ENCODE measurements at regions not wholly inside any gene's neighbourhood (a gene's known extent, or its start where the extent isn't known, plus 50 kb on each side); places are given as distances from the start of the nearest gene placed in this dataset.
"Not testable (repeated sequence)": the region's sequence is repeated elsewhere in the genome, so short reads cannot be mapped to it uniquely, and the experiment has no call there.

DNA sequence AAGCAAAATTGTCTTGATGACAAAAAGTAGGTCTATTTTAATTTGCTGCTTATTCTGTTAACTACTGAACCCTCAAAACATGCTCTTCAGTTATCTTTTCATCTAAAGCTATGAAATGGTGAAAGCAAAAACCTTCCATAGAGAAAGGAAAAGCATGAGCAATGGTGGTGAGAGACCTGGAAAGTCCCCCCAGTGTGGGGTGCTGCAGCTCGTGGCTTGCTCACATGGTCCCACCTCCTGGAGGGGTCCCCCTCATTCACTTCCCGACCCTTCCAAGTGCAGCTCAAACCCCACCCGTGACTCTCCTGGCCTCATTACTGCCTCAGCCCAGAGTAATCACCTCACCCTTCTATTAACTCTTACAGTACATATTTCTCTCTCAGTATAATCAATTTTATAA is 301.8 kb upstream of the HNRNPA3 start:
- Histone ChIP-seq H3K4me1 (ENCODE audit: control insufficient read depth, insufficient read depth, low read length, unreplicated experiment) (no peaks in the 10 kb centered on the region), H3K36me3 (ENCODE audit: insufficient read depth, low read length) (no peaks in the 10 kb centered on the region), H3K4me3 (ENCODE audit: low read depth, low read length) (no peak overlapping the region), H3K27ac (ENCODE audit: low read depth, low read length) (no peak overlapping the region), H3K27me3 (ENCODE audit: insufficient read depth, low read length) (peaks cover 39% of the 10 kb centered on the region), H3K79me2 (ENCODE audit: control insufficient read depth, insufficient read depth, low read length, unreplicated experiment) (no peaks in the 10 kb centered on the region), H2AFZ (ENCODE audit: low read length, unreplicated experiment) (no peak overlapping the region)

DNA sequence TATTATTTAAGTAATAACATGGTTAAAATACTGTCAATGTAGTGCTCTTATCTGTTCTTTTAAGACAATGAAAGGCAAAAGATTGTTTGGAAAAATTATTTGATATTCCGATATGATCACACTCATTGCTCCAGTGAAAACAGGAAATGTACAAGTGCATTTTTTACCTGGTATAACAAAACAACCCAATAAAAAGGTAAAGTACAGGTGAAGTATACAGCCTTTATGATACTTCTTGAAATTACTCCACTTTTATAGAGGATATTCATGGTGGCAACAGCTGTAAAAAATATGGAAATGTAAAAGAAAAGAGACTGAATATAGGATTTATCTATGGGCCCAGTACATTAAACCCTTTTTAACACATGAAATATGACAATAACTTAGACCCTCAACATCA is 298.6 kb upstream of the HNRNPA3 start:
- H3K79me2 ChIP-seq (ENCODE audit: control insufficient read depth, insufficient read depth, low read length, unreplicated experiment): no peaks in the 10 kb centered on the region

DNA sequence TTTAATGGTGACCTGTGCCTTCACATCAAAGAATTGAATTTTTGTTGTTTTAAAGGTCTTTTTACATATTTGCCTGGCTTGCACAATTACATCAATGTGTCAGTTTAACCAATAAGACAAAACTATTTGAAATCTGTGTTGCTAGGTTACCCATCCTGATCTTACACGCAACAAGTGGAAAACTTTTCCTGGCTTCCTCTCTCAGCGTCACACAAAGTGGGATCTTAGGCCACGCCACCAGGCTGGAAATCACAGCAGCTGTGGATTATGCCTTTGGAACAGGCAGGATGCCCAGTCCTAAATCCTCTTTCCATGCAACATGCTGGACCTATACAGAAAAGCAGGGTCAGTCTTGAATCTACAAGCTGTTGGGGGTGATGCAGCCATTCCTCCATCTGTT is 298.2 kb upstream of the HNRNPA3 start:
- Histone ChIP-seq H3K4me3 (ENCODE audit: low read depth, low read length) (no peak overlapping the region), H3K27ac (ENCODE audit: low read depth, low read length) (no peak overlapping the region), H3K27me3 (ENCODE audit: insufficient read depth, low read length) (peaks cover 19% of the 10 kb centered on the region), H2AFZ (ENCODE audit: low read length, unreplicated experiment) (no peak overlapping the region), H3K36me3 (ENCODE audit: insufficient read depth, low read length) (no peaks in the 10 kb centered on the region), H3K79me2 (ENCODE audit: control insufficient read depth, insufficient read depth, low read length, unreplicated experiment) (no peaks in the 10 kb centered on the region), H3K4me1 (ENCODE audit: control insufficient read depth, insufficient read depth, low read length, unreplicated experiment) (no peaks in the 10 kb centered on the region)

More for the DNA sequence above, 298.6 kb upstream of the HNRNPA3 start:
- H3K4me1 ChIP-seq (ENCODE audit: control insufficient read depth, insufficient read depth, low read length, unreplicated experiment): no peaks in the 10 kb centered on the region
- no peak overlapping the region for H2AFZ ChIP-seq (ENCODE audit: low read length, unreplicated experiment)
- H3K4me3 ChIP-seq (ENCODE audit: low read depth, low read length): no peak overlapping the region
- no peaks in the 10 kb centered on the region for H3K36me3 ChIP-seq (ENCODE audit: insufficient read depth, low read length)
- H3K27me3 ChIP-seq (ENCODE audit: insufficient read depth, low read length): peaks cover 23% of the 10 kb centered on the region
- no peak overlapping the region for H3K27ac ChIP-seq (ENCODE audit: low read depth, low read length)

DNA sequence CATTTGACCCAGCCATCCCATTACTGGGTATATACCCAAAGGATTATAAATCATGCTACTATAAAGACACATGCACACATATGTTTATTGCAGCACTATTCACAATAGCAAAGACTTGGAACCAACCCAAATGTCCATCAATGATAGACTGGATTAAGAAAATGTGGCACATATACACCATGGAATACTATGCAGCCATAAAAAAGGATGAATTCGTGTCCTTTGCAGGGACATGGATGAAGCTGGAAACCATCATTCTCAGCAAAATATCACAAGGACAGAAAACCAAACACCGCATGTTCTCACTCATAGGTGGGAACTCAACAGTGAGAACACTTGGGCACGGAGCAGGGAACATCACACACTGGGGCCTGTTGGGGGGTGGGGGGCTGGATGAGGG is 290.0 kb upstream of the HNRNPA3 start:
- not testable (repeated sequence) for H3K36me3 ChIP-seq (ENCODE audit: insufficient read depth, low read length); H3K27ac ChIP-seq (ENCODE audit: low read depth, low read length); H3K27me3 ChIP-seq (ENCODE audit: insufficient read depth, low read length); H2AFZ ChIP-seq (ENCODE audit: low read length, unreplicated experiment); H3K4me1 ChIP-seq (ENCODE audit: control insufficient read depth, insufficient read depth, low read length, unreplicated experiment); H3K79me2 ChIP-seq (ENCODE audit: control insufficient read depth, insufficient read depth, low read length, unreplicated experiment); H3K4me3 ChIP-seq (ENCODE audit: low read depth, low read length)

DNA sequence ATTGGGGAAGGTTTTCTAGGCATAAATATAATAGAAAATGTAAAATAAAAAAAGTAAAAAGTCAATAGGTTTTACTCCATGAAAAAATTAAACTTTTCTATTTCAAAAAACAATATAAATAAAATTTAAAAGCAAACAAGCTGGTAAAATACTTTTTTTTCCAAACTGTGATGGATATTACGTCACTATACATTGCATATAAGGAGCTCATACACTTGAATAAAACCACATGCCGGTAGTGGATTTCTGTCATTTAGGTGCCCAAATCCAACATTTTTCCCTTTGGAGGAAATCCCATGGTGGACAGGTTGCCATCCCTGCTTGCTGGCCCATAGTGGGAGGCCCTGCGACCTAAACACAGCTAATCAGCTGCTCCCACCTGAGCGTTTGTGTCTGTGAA is 289.4 kb upstream of the HNRNPA3 start:
- H3K36me3 ChIP-seq (ENCODE audit: insufficient read depth, low read length): no peaks in the 10 kb centered on the region
- H3K27me3 ChIP-seq (ENCODE audit: insufficient read depth, low read length): peaks cover 4% of the 10 kb centered on the region; the same call in 1 of the 2 replicates
- H3K79me2 ChIP-seq (ENCODE audit: control insufficient read depth, insufficient read depth, low read length, unreplicated experiment): no peaks in the 10 kb centered on the region
- no peak overlapping the region for H2AFZ ChIP-seq (ENCODE audit: low read length, unreplicated experiment)
- no peak overlapping the region for H3K4me3 ChIP-seq (ENCODE audit: low read depth, low read length)
- no peak overlapping the region for H3K27ac ChIP-seq (ENCODE audit: low read depth, low read length)
- no peaks in the 10 kb centered on the region for H3K4me1 ChIP-seq (ENCODE audit: control insufficient read depth, insufficient read depth, low read length, unreplicated experiment)

DNA sequence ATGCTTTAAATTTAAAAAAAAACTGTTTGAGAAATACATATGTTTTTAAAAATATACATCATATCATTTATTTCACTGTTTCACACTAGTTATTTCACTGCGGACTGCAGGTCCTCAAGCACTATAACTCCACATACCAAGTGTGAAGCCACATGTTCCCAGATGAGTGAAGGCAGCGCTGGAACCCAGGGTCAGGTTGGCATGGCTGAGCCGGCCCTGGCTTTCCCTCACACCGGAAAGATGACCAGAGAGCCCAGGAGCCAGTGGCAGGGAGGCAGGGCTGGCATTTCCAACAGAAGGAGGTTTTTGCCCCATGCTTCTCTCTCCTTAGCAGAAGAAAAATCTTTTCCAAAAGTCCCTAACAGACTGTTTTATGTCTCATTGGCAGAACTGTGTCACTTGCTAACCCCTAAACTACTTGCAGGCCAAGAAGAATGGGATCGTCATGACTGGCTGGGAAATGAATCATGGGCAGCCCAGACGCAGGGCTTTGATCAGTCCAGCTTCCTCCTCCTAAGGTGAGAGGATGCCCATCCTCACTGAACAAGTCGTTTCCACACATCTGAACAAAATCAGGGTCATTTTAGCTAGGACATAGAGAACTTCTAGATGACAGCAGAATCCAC is 287.6 kb upstream of the HNRNPA3 start:
- H3K27ac ChIP-seq (ENCODE audit: low read depth, low read length): no peak overlapping the region
- no peaks in the 10 kb centered on the region for H3K4me1 ChIP-seq (ENCODE audit: control insufficient read depth, insufficient read depth, low read length, unreplicated experiment)
- no peaks in the 10 kb centered on the region for H3K36me3 ChIP-seq (ENCODE audit: insufficient read depth, low read length)
- 0 out of 2 replicates have a peak, but pooled peaks cover 4% of the 10 kb centered on the region for H3K27me3 ChIP-seq (ENCODE audit: insufficient read depth, low read length)
- no peaks in the 10 kb centered on the region for H3K79me2 ChIP-seq (ENCODE audit: control insufficient read depth, insufficient read depth, low read length, unreplicated experiment)
- no peak overlapping the region for H2AFZ ChIP-seq (ENCODE audit: low read length, unreplicated experiment)
- no peak overlapping the region for H3K4me3 ChIP-seq (ENCODE audit: low read depth, low read length)

DNA sequence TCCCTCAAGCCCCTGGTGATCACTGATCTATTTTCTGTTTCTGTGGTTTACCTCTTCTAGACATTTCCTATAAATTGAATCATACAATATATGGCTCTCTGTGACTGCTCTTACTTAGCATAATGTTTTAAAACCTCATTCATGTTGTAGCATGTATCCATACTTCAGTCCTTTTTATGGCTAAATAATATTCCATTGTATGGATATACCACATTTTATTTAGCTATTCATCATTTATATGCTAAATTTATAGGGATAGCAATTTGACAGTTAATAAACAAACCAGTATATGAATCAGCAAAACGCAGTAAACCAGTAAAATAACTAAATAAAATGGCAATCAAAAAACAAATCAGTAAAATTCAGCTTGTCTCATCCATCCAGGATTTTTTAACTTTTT is 286.1 kb upstream of the HNRNPA3 start:
- H3K79me2 ChIP-seq (ENCODE audit: control insufficient read depth, insufficient read depth, low read length, unreplicated experiment): no peaks in the 10 kb centered on the region
- H3K27ac ChIP-seq (ENCODE audit: low read depth, low read length): no peak overlapping the region
- H3K36me3 ChIP-seq (ENCODE audit: insufficient read depth, low read length): no peaks in the 10 kb centered on the region
- no peak overlapping the region for H3K4me3 ChIP-seq (ENCODE audit: low read depth, low read length)
- H3K4me1 ChIP-seq (ENCODE audit: control insufficient read depth, insufficient read depth, low read length, unreplicated experiment): no peaks in the 10 kb centered on the region
- no peaks in the 10 kb centered on the region for H3K27me3 ChIP-seq (ENCODE audit: insufficient read depth, low read length)
- no peak overlapping the region for H2AFZ ChIP-seq (ENCODE audit: low read length, unreplicated experiment)

DNA sequence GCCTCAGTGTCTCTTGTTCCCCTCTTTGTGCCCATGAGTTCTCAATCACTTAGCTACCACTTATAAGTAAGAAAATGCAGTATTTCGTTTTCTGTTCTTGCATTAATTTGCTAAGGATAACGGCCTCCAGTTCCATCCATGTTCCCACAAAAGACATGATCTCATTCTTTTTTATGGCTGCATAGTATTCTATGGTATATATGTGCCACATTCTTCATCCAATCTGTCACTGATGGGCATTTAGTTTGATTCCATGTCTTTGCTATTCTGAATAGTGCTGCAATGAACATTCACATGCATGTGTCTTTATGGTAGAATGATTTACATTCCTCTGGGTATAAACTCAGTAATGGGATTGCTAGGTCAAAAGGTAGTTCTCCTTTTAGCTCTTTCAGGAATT is 283.2 kb upstream of the HNRNPA3 start:
- H3K27me3 ChIP-seq (ENCODE audit: insufficient read depth, low read length); H3K4me3 ChIP-seq (ENCODE audit: low read depth, low read length); H2AFZ ChIP-seq (ENCODE audit: low read length, unreplicated experiment); H3K4me1 ChIP-seq (ENCODE audit: control insufficient read depth, insufficient read depth, low read length, unreplicated experiment); H3K27ac ChIP-seq (ENCODE audit: low read depth, low read length); H3K36me3 ChIP-seq (ENCODE audit: insufficient read depth, low read length); H3K79me2 ChIP-seq (ENCODE audit: control insufficient read depth, insufficient read depth, low read length, unreplicated experiment): not testable (repeated sequence)

DNA sequence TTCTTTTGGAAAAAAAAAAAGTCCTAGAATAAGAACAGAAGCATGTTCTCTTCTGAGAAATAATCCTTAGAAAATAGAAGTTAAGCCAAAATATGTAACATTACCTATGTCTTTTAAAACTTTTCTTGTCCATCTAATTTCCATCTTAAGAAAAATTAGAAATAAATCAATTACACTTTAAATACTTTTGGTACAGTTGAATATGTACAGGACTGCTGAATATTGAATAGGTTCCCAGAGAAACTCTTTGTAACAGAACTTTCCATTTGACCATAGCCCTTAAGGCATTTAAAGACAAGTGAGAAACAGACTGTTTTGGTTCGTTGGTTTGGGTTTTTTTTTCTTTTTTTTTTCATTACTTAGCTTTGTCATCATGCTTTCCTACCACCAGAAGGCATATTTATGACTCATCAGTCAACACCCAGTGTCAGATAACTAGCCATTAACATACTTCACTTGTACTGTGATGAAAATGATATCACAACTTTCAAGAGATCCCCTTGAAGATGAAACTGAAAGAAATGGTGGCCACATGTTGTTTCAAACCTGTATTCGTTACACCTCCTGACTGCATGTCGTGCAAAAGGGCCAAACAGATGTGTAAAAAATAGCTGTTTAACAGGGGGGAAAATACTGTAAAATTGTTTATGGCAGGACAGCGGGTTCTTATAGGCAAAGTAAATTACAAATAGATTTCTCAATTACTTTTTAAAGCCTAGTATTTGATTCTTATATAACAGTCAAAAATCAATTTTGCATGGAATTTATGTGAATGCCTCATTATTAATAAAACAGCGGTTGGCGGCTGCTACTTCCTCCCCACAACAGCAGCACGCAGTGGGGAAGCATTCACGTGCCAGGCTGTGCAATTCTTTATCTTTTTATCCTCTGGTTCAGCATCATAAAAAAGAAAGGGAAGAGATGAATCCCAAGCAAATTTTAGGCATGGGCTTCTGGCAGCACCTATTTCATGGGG is 280.7 kb upstream of the HNRNPA3 start:
- peaks cover 5% of the 10 kb centered on the region for H3K27me3 ChIP-seq (ENCODE audit: insufficient read depth, low read length)
- H2AFZ ChIP-seq (ENCODE audit: low read length, unreplicated experiment): no peak overlapping the region
- no peaks in the 10 kb centered on the region for H3K4me1 ChIP-seq (ENCODE audit: control insufficient read depth, insufficient read depth, low read length, unreplicated experiment)
- no peak overlapping the region; the same call in 1 of the 2 replicates for H3K4me3 ChIP-seq (ENCODE audit: low read depth, low read length)
- no peaks in the 10 kb centered on the region for H3K36me3 ChIP-seq (ENCODE audit: insufficient read depth, low read length)
- H3K79me2 ChIP-seq (ENCODE audit: control insufficient read depth, insufficient read depth, low read length, unreplicated experiment): no peaks in the 10 kb centered on the region
- H3K27ac ChIP-seq (ENCODE audit: low read depth, low read length): no peak overlapping the region

DNA sequence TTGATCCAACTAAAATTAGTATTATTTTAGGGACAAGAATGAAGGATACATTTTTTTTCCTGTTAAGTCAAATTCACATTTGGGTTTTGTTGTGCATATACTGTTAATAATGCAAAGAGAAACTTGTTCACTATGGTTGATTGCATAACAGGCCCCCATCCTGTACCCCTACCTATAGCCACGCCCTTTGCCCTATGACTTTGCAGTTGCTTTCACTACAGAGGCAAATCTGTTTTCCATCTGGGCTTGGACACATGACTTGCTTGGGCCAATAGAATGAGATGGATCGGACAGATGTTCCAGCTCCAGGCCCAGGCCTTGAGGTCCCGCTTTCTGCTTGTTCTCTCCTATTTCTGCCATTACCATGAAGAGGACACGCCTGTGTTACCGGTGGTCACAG is 278.5 kb upstream of the HNRNPA3 start:
- H3K27me3 ChIP-seq (ENCODE audit: insufficient read depth, low read length): peaks cover 11% of the 10 kb centered on the region
- no peak overlapping the region for H3K27ac ChIP-seq (ENCODE audit: low read depth, low read length)
- H3K4me1 ChIP-seq (ENCODE audit: control insufficient read depth, insufficient read depth, low read length, unreplicated experiment): no peaks in the 10 kb centered on the region
- no peaks in the 10 kb centered on the region for H3K79me2 ChIP-seq (ENCODE audit: control insufficient read depth, insufficient read depth, low read length, unreplicated experiment)
- H2AFZ ChIP-seq (ENCODE audit: low read length, unreplicated experiment): no peak overlapping the region
- no peaks in the 10 kb centered on the region for H3K36me3 ChIP-seq (ENCODE audit: insufficient read depth, low read length)
- no peak overlapping the region for H3K4me3 ChIP-seq (ENCODE audit: low read depth, low read length)

Data from ACC112 (cell line).